GM13976 (cell line): ENCODE measurements at regions not wholly inside any gene's neighbourhood (a gene's known extent, or its start where the extent isn't known, plus 50 kb on each side); places are given as distances from the start of the nearest gene placed in this dataset.

Experiments used
- DNase-seq: peaks from one replicate; pipeline ENCODE4 v3.0.0; 2012; ENCODE audit warnings: low spot score
- CTCF ChIP-seq: IDR thresholded peaks from 2 replicates; pipeline ENCODE4 v1.5.1; 2012; ENCODE audit warnings: borderline replicate concordance, mild to moderate bottlenecking; ENCODE audit not compliant: insufficient read depth; ENCODE audit errors: extremely low read depth, missing control alignments, control extremely low read depth
- in situ Hi-C: fragments of 300-500 bp; cut with MboI; formaldehyde crosslinking; loops from one replicate; pipeline ENCODE4 v1.12.0; 2022; ENCODE audit warnings: low sequenced_read_pairs, mixed read lengths, inconsistent platforms; ENCODE audit not compliant: unreplicated experiment

- in situ Hi-C loops: no loop called here
- no peak for TF ChIP-seq CTCF
- DNase-seq: no peak
Observed at GRCh38 chr4:136441629-136442282, 1090.5 kb downstream of the PCDH18 start.

- in situ Hi-C loops: no loop called here
- no peak for DNase-seq
- no peak for TF ChIP-seq CTCF
Observed at GRCh38 chr4:136438645-136439044, 1093.6 kb downstream of the PCDH18 start.

GRCh38 chr4:136424052-136424451 is 1108.2 kb downstream of the PCDH18 start:
- no peak for DNase-seq
- no peak for TF ChIP-seq CTCF
- in situ Hi-C loops: no loop called here

- in situ Hi-C loops: no loop called here
- TF ChIP-seq CTCF: no peak
- no peak for DNase-seq
Observed at GRCh38 chr4:136414981-136415380, 1117.3 kb downstream of the PCDH18 start.

GRCh38 chr4:136412708-136413107 is 1119.6 kb downstream of the PCDH18 start:
- in situ Hi-C loops: no loop called here
- no peak for DNase-seq
- TF ChIP-seq CTCF: no peak

- no peak for TF ChIP-seq CTCF
- no peak for DNase-seq
- in situ Hi-C loops: no loop called here
Observed at GRCh38 chr4:136400829-136401228, 1131.5 kb downstream of the PCDH18 start.
